Loucy (cell line): ENCODE measurements at regions not wholly inside any gene's neighbourhood (a gene's known extent, or its start where the extent isn't known, plus 50 kb on each side); places are given as distances from the start of the nearest gene placed in this dataset.

Experiments
- EZH2phosphoT487 ChIP-seq: fragments of 200-600 bp; IDR thresholded peaks from 2 replicates; pipeline ENCODE4 v1.6.1; 2018; ENCODE audit warnings: antibody characterized with exemption, mild to moderate bottlenecking, moderate library complexity, borderline replicate concordance
- TF ChIP-seq, protein P1 (sequence below): fragments of 200-600 bp; sonication (generic); conservative IDR thresholded peaks from 2 replicates; pipeline ENCODE4 v1.5.1; 2014; ENCODE audit warnings: mild to moderate bottlenecking, antibody characterized with exemption, low read length

- TF ChIP-seq, protein P1, sequence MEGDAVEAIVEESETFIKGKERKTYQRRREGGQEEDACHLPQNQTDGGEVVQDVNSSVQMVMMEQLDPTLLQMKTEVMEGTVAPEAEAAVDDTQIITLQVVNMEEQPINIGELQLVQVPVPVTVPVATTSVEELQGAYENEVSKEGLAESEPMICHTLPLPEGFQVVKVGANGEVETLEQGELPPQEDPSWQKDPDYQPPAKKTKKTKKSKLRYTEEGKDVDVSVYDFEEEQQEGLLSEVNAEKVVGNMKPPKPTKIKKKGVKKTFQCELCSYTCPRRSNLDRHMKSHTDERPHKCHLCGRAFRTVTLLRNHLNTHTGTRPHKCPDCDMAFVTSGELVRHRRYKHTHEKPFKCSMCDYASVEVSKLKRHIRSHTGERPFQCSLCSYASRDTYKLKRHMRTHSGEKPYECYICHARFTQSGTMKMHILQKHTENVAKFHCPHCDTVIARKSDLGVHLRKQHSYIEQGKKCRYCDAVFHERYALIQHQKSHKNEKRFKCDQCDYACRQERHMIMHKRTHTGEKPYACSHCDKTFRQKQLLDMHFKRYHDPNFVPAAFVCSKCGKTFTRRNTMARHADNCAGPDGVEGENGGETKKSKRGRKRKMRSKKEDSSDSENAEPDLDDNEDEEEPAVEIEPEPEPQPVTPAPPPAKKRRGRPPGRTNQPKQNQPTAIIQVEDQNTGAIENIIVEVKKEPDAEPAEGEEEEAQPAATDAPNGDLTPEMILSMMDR, result no peak
- no peak for TF ChIP-seq EZH2phosphoT487
Measured at GRCh38 chr14:53545217-53545616, 392.1 kb upstream of the DDHD1 start.
